RWPE2 (cell line): ENCODE measurements at regions not wholly inside any gene's neighbourhood (a gene's known extent, or its start where the extent isn't known, plus 50 kb on each side); places are given as distances from the start of the nearest gene placed in this dataset.

ENCODE experiments used
- ATAC-seq: fragments of 200-7000 bp; cut with Tn5 transposase; 3 replicates; pipeline ENCODE4 v1.9.1; 2021; ENCODE audit warnings: low read depth
- DNase-seq: peaks from one replicate; pipeline ENCODE4 v3.0.0-alpha.2; 2020; ENCODE audit warnings: low spot score
- H3K27ac ChIP-seq: fragments of 450-650 bp; 2 replicates; pipeline ENCODE4 v1.5.1; 2017; ENCODE audit warnings: mild to moderate bottlenecking; ENCODE audit not compliant: poor library complexity, severe bottlenecking
- H3K27me3 ChIP-seq: fragments of 250-450 bp; sonication (Bioruptor Pico); 2 replicates; pipeline ENCODE4 v1.5.1; 2021; ENCODE audit warnings: mild to moderate bottlenecking, moderate library complexity; ENCODE audit not compliant: insufficient read depth, poor library complexity, severe bottlenecking
- H3K36me3 ChIP-seq: fragments of 250-450 bp; sonication (Bioruptor Pico); 2 replicates; pipeline ENCODE4 v1.5.1; 2020; ENCODE audit warnings: low read depth, mild to moderate bottlenecking, moderate library complexity
- H3K4me1 ChIP-seq: fragments of 250-450 bp; sonication (Bioruptor Pico); 2 replicates; pipeline ENCODE4 v1.5.1; 2021; ENCODE audit warnings: mild to moderate bottlenecking, moderate library complexity; ENCODE audit not compliant: insufficient read depth, poor library complexity, severe bottlenecking
- H3K4me3 ChIP-seq: fragments of 250-450 bp; sonication (Bioruptor Pico); 2 replicates; pipeline ENCODE4 v1.5.1; 2021; ENCODE audit warnings: mild to moderate bottlenecking, moderate library complexity; ENCODE audit not compliant: severe bottlenecking
- H3K9me3 ChIP-seq: fragments of 250-450 bp; sonication (Bioruptor Pico); 2 replicates; pipeline ENCODE4 v1.5.1; 2021; ENCODE audit warnings: mild to moderate bottlenecking, moderate library complexity; ENCODE audit not compliant: severe bottlenecking
- CTCF ChIP-seq: fragments of 450-650 bp; IDR thresholded peaks from one replicate; pipeline ENCODE4 v1.5.1; 2017; ENCODE audit warnings: mild to moderate bottlenecking, moderate library complexity; ENCODE audit not compliant: poor library complexity, severe bottlenecking

GRCh38 chr9:16139774-16140173, 586.9 kb downstream of the CCDC171 start:
- peaks cover 14% of the 10 kb centered on the region for H3K4me1 ChIP-seq
- no peaks in the 10 kb centered on the region for H3K36me3 ChIP-seq
- H3K9me3 ChIP-seq, result no peaks in the 10 kb centered on the region
- ATAC-seq (no peak), DNase-seq (no peak)
- no peak for TF ChIP-seq CTCF
- no peaks in the 10 kb centered on the region for H3K27me3 ChIP-seq
- no peak overlapping the region for H3K4me3 ChIP-seq
- H3K27ac ChIP-seq, result no peak overlapping the region

- peak overlapping the region; percentile 61 for H3K27ac ChIP-seq
- H3K36me3 ChIP-seq, result no peaks in the 10 kb centered on the region
- DNase-seq (no peak), ATAC-seq (no peak)
- no peaks in the 10 kb centered on the region for H3K9me3 ChIP-seq
- peaks cover 23% of the 10 kb centered on the region for H3K4me1 ChIP-seq
- no peak overlapping the region for H3K4me3 ChIP-seq
- TF ChIP-seq CTCF, result no peak
- H3K27me3 ChIP-seq, result no peaks in the 10 kb centered on the region
Measured at GRCh38 chr9:16143310-16143709, 590.5 kb downstream of the CCDC171 start.

- TF ChIP-seq CTCF, result no peak
- H3K36me3 ChIP-seq, result no peaks in the 10 kb centered on the region
- no peaks in the 10 kb centered on the region for H3K27me3 ChIP-seq
- H3K9me3 ChIP-seq, result no peaks in the 10 kb centered on the region
- ATAC-seq (peak; percentile 98), DNase-seq (peak; percentile 96)
- peaks cover 20% of the 10 kb centered on the region for H3K4me1 ChIP-seq
- no peak overlapping the region for H3K4me3 ChIP-seq
- H3K27ac ChIP-seq, result peak overlapping the region; percentile 61
Measured at GRCh38 chr9:16143947-16144890, 591.4 kb downstream of the CCDC171 start.

GRCh38 chr9:16145196-16145950, 592.5 kb downstream of the CCDC171 start:
- ATAC-seq, result no peak

More at GRCh38 chr9:16145196-16145950, 592.5 kb downstream of the CCDC171 start:
- Histone ChIP-seq H3K36me3 (no peaks in the 10 kb centered on the region), H3K4me1 (peaks cover 19% of the 10 kb centered on the region), H3K27ac (peak overlapping the region; percentile 61), H3K9me3 (no peaks in the 10 kb centered on the region), H3K27me3 (no peaks in the 10 kb centered on the region), H3K4me3 (no peak overlapping the region)
- DNase-seq, result no peak
- TF ChIP-seq CTCF, result no peak
